ENCODE measurements at regions not wholly inside any gene's neighbourhood (a gene's known extent, or its start where the extent isn't known, plus 50 kb on each side); places are given as distances from the start of the nearest gene placed in this dataset.

GRCh38 chr9:100937382-100937781 is 91.1 kb upstream of the PLPPR1 start:
- TF ChIP-seq, protein P1, sequence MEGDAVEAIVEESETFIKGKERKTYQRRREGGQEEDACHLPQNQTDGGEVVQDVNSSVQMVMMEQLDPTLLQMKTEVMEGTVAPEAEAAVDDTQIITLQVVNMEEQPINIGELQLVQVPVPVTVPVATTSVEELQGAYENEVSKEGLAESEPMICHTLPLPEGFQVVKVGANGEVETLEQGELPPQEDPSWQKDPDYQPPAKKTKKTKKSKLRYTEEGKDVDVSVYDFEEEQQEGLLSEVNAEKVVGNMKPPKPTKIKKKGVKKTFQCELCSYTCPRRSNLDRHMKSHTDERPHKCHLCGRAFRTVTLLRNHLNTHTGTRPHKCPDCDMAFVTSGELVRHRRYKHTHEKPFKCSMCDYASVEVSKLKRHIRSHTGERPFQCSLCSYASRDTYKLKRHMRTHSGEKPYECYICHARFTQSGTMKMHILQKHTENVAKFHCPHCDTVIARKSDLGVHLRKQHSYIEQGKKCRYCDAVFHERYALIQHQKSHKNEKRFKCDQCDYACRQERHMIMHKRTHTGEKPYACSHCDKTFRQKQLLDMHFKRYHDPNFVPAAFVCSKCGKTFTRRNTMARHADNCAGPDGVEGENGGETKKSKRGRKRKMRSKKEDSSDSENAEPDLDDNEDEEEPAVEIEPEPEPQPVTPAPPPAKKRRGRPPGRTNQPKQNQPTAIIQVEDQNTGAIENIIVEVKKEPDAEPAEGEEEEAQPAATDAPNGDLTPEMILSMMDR (IDR thresholded peaks at IDR 0.05): no peak
- TF ChIP-seq POLR2A (IDR thresholded peaks at IDR 0.05): no peak

Measured in Peyer's patch (tissue), 4 donors.